ENCODE measurements at regions not wholly inside any gene's neighbourhood (a gene's known extent, or its start where the extent isn't known, plus 50 kb on each side); places are given as distances from the start of the nearest gene placed in this dataset.

DNA sequence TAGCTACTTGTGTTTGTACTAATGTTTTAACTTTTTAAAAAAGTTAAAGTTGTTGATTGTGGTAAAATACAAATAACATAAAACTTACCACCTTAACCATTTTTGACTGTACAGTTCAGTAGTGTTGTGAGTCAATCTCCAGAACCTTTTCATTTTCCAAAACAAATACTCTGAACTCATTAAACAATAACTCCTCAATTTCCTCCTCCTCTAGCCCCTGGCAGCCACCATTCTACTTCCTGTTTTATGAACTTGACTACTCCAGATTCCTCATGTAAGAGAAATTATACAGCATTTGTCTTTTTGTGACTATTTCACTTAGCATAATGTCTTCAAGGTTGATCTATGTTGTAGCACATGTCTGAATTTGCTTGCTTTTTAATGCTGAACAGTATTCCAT is 299.1 kb upstream of the AMIGO2 start:
- no peak for DNase-seq (ENCODE audit: insufficient read length, low spot score)
- TF ChIP-seq, protein P1, sequence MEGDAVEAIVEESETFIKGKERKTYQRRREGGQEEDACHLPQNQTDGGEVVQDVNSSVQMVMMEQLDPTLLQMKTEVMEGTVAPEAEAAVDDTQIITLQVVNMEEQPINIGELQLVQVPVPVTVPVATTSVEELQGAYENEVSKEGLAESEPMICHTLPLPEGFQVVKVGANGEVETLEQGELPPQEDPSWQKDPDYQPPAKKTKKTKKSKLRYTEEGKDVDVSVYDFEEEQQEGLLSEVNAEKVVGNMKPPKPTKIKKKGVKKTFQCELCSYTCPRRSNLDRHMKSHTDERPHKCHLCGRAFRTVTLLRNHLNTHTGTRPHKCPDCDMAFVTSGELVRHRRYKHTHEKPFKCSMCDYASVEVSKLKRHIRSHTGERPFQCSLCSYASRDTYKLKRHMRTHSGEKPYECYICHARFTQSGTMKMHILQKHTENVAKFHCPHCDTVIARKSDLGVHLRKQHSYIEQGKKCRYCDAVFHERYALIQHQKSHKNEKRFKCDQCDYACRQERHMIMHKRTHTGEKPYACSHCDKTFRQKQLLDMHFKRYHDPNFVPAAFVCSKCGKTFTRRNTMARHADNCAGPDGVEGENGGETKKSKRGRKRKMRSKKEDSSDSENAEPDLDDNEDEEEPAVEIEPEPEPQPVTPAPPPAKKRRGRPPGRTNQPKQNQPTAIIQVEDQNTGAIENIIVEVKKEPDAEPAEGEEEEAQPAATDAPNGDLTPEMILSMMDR (IDR thresholded peaks at IDR 0.05; ENCODE audit: insufficient read depth, missing control alignments), result no peak
- no peak for FAIRE-seq

DNA sequence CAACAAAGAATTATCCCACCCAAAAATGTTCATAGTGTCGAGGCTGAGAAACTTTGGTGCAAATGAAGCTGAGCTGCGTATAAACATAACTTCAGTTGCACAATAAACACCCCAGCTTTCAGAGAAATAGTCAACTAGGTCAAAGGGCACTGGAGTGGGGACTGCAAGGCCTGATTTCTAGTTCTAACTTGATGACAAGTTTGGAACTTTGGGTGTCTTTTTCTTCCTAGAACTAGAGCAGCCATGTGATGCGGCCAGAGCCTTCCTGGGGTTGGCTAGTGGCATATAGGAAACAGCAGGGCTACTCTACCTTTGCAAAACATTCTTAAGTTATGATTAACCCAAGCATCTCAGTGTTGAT is 298.4 kb upstream of the AMIGO2 start:
- FAIRE-seq, result no peak
- TF ChIP-seq, protein P1 (IDR thresholded peaks at IDR 0.05; ENCODE audit: insufficient read depth, missing control alignments), result no peak

DNA sequence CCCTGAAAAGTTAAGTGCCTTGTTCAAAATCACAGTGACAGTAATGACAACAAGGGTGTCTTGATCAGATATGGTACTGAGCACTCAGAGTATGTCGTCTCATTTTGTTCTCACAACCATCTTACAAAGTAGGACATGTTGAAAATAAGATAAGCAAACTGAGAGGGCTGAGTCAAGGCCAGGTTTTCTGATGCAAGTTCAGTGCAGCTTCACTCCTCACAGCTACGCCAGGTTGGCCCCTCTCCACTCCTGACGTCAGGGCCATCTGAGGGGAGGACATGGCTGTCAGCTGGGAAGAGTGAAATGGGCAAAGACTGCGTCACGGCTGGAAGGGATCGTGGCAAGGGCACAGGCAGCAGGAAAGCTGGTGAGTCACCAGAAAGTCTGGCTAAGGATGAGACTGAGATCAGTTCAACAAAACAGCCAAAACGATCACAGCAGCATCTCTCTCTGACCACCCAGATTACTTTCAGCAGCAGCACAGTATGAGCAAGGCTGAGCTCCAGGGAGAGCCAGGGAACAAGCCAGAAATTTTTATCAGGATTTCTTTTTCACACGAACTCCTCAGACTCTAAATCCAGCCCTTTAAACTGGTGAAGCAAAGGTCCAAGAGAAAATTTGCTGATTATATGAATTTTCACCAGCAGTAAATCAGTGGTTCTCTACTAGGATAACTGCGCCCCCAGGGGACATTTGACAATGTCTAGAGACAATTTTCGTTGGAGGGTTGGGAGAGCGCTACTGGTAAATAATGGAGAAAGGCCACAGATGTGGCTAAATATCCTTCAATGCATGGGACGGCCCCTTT is 297.9 kb upstream of the AMIGO2 start:
- DNase-seq (ENCODE audit: insufficient read length, low spot score), result no peak
- TF ChIP-seq, protein P1 (IDR thresholded peaks at IDR 0.05; ENCODE audit: insufficient read depth, missing control alignments), result no peak
- FAIRE-seq, result no peak

More for the DNA sequence above, 298.4 kb upstream of the AMIGO2 start:
- DNase-seq (ENCODE audit: insufficient read length, low spot score), result no peak

DNA sequence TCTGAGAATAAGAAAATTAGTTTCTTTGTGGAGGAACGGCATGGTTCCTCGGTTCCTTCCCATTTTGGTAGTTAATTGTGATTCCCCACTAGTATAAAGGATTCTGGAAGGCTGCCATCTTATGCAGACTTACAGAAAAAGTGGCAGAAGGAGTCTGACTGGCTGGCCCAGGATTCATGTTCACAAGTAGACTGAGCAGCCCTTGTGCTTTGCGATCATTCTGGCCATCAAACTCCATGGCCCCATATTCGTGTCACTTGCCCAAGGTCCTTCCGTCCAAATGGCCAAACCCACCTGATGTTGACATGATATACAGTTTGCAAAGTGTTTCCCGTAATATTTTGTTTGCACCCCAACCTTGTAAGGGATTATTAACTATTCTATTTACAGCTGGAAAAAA is 297.2 kb upstream of the AMIGO2 start:
- no peak for FAIRE-seq
- no peak for DNase-seq (ENCODE audit: insufficient read length, low spot score)
- TF ChIP-seq, protein P1 (IDR thresholded peaks at IDR 0.05; ENCODE audit: insufficient read depth, missing control alignments), result no peak

DNA sequence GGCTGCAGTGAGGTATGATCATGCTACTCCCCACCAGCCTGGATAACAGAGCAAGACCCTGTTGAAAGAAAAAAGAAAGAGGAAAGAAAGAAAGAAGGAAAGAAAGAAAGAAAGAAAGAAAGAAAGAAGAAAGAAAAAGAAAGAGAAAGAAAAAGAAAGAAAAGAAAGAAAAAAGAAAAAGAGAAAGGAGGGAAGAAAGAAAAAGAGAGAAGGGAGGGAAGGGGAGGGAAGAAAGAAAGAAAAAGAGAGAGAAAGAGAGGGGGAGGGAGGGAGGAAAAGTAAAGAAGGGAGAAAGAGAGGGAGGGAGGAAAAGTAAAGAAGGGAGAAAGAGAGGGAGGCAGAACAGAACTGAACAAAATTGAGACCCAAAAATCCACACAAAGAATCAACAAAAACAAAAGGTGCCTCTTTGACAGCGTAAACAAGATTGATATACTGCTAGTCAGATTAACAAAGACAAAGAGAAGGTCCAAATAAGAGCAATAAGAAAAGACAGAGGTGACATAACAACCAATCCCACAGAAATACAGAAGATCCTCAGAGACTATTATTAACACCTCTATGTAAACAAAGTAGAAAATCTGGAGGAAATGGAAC is 293.9 kb upstream of the AMIGO2 start:
- TF ChIP-seq, protein P1 (IDR thresholded peaks at IDR 0.05; ENCODE audit: insufficient read depth, missing control alignments), result no peak
- no peak for DNase-seq (ENCODE audit: insufficient read length, low spot score)
- FAIRE-seq, result no peak

DNA sequence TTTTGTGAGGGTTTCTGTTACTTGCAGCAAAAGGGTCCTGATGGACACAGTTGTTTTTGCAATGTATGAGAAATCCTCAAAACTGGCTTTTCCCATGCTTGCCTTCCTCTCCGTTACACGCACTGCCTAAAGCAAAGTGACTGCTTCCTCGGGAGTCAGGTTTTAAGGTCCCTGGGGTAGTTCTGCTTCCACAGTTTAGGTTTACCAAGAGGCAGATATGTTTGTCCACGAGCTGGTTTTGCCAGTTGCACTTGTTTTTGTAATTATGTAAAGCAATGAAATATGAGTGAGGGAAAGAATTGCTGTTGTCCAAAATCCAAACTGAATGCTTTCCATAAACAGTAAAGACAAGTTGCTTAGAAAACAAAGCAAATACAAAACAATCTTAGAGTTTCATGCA is 290.7 kb upstream of the AMIGO2 start:
- TF ChIP-seq, protein P1 (IDR thresholded peaks at IDR 0.05; ENCODE audit: insufficient read depth, missing control alignments), result no peak
- no peak for FAIRE-seq
- no peak for DNase-seq (ENCODE audit: insufficient read length, low spot score)

DNA sequence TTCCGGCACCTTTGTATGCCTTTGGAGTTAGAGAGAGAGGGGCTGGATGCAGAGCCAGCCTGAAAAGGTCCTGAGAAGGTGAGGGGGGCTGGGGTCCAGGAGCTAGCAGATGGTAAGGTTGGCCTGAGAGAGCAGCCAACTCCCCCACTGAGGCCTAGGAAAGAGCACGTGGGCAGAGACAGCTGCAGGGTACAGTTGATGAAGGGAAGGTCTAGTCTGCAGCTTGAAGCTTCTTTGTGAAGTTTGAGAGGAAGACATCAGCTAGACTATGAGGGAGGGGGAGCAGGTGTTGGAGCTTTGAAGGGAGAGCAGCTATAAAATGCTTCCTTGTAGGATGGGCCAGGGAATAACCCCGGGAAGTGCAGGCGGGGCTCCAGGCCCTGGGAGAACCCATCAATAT is 289.3 kb upstream of the AMIGO2 start:
- TF ChIP-seq, protein P1 (IDR thresholded peaks at IDR 0.05; ENCODE audit: insufficient read depth, missing control alignments), result no peak
- DNase-seq (ENCODE audit: insufficient read length, low spot score) (no peak), FAIRE-seq (no peak)

All from D721Med (cell line).